Kidney (tissue), 13 donors: ENCODE measurements at regions not wholly inside any gene's neighbourhood (a gene's known extent, or its start where the extent isn't known, plus 50 kb on each side); places are given as distances from the start of the nearest gene placed in this dataset.

Experiments
- DNase-seq, 5 donors: peaks; one replicate each; pipeline ENCODE4 v3.0.0-alpha.2; 2013 to 2020
- FAIRE-seq: peaks from 2 replicates; lab custom pipeline; 2012; peaks lifted over from hg19 to GRCh38; lab: Jason Lieb, UNC
- H3K27ac ChIP-seq, 2 donors: one replicate each; pipeline ENCODE4 v1.7.0; 2013; ENCODE audit warnings: low read depth in 2 of 2, low read length in 2 of 2, inconsistent platforms in 1 of 2
- H3K27me3 ChIP-seq: one replicate; pipeline ENCODE4 v1.7.1; 2013; ENCODE audit warnings: low read length, inconsistent platforms; ENCODE audit not compliant: control insufficient read depth, insufficient read depth
- H3K36me3 ChIP-seq, 3 donors: one replicate each; pipeline versions ENCODE4 v1.7.0 to v1.7.1; 2013; ENCODE audit warnings: low read length in 3 of 3, control low read depth in 1 of 3, inconsistent platforms in 1 of 3; ENCODE audit not compliant: insufficient read depth in 3 of 3, control insufficient read depth in 2 of 3
- H3K4me1 ChIP-seq, 3 donors: one replicate each; pipeline versions ENCODE4 v1.7.0 to v1.7.1; 2013; ENCODE audit warnings: low read length in 3 of 3, inconsistent platforms in 1 of 3, low read depth in 1 of 3; ENCODE audit not compliant: control insufficient read depth in 2 of 3, insufficient read depth in 2 of 3
- H3K4me3 ChIP-seq, 3 donors: one replicate each; pipeline versions ENCODE4 v1.7.0 to v1.8.1; 2013; ENCODE audit warnings: low read length in 3 of 3, control low read depth in 1 of 3, inconsistent platforms in 1 of 3
- H3K9ac ChIP-seq, 3 donors: one replicate each; pipeline versions ENCODE4 v1.7.0 to v1.7.1; 2013; ENCODE audit warnings: low read length in 3 of 3, control low read depth in 1 of 3, inconsistent platforms in 1 of 3
- H3K9me3 ChIP-seq, 3 donors: one replicate each; pipeline versions ENCODE4 v1.7.0 to v1.7.1; 2013; ENCODE audit warnings: low read length in 3 of 3, control low read depth in 1 of 3, inconsistent platforms in 1 of 3; ENCODE audit not compliant: control insufficient read depth in 2 of 3, insufficient read depth in 1 of 3
- intact Hi-C: fragments of 100-400 bp; cut with DNase I; formaldehyde crosslinking; loops from one replicate; pipeline ENCODE4 v1.11.1; 2022
- TF ChIP-seq, protein P1 (sequence below): IDR thresholded peaks from 3 replicates; pipeline ENCODE4 v1.5.1; 2012; ENCODE audit warnings: mild to moderate bottlenecking, moderate library complexity, borderline replicate concordance; ENCODE audit not compliant: insufficient read depth; ENCODE audit errors: extremely low read depth
- donor health status: control.
- donor health status: control.
- donor health status: control.
- donor health status: control.
- donor health status: control.
- donor health status: DM: yes; HTN: yes; CAD: no.
- donor health status: Normal renal cell carcinoma (clear cell type).

DNA sequence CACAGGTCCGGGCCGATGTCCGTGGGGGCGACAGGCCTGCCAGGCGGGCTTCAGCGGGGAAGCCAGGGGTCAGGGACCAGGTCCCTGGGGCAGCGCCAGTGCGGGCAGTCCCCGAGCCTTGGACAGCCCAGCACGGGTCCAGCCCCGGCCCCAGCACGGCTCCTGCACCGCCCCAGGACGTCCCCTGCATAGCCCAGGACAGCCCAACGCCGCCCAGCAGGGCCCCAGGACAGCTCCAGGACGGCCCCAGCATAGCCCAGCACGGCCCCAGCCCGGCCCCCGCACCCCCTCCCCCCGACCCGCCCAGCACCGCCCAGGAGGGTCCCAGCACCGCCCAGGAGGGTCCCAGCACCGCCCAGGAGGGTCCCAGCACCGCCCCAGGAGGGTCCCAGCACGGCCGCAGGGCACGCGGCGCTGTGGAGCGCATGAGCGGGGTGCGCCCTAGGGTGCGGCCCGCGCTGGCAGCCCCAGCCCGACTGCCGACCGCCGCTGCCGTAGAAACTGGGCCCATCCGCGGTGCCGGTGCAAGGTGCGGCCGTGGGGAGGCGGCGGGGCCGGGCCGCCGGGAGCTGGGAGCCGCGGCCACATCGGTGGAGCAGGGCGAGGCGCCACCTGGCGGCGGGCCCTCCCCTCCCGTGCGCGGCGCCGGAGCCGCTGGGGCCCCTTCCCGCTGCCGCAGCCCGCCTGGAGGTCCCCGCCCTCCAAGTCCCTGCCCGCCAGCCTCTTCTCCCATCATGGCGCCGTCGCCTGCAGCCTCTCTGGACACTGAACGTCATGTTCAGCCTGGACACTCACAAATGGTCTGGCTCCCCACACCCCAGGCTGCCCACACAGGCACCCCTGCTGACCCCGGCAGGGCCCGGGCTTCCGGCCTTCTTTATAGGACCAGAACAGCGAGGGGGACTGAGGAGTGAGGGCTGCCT lies 106.8 kb upstream of the NKX1-1 start:
- Histone ChIP-seq H3K27ac (no peak overlapping the region), H3K27me3 (peaks cover 29% of the 10 kb centered on the region), H3K9me3 (peaks cover 0 to 5% (median 0%) of the 10 kb centered on the region in 3 donors), H3K36me3 (no peaks in the 10 kb centered on the region), H3K9ac (no peak overlapping the region), H3K4me1 (peaks cover 0 to 3% (median 0%) of the 10 kb centered on the region in 3 donors), H3K4me3 (no peak overlapping the region)
- no peak for FAIRE-seq
- TF ChIP-seq, protein P1, sequence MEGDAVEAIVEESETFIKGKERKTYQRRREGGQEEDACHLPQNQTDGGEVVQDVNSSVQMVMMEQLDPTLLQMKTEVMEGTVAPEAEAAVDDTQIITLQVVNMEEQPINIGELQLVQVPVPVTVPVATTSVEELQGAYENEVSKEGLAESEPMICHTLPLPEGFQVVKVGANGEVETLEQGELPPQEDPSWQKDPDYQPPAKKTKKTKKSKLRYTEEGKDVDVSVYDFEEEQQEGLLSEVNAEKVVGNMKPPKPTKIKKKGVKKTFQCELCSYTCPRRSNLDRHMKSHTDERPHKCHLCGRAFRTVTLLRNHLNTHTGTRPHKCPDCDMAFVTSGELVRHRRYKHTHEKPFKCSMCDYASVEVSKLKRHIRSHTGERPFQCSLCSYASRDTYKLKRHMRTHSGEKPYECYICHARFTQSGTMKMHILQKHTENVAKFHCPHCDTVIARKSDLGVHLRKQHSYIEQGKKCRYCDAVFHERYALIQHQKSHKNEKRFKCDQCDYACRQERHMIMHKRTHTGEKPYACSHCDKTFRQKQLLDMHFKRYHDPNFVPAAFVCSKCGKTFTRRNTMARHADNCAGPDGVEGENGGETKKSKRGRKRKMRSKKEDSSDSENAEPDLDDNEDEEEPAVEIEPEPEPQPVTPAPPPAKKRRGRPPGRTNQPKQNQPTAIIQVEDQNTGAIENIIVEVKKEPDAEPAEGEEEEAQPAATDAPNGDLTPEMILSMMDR = peak; percentile 46
- peak in 4 of 5 donors; percentile 41 to 73 (median 60) for DNase-seq
- intact Hi-C loops = no loop called here

DNA sequence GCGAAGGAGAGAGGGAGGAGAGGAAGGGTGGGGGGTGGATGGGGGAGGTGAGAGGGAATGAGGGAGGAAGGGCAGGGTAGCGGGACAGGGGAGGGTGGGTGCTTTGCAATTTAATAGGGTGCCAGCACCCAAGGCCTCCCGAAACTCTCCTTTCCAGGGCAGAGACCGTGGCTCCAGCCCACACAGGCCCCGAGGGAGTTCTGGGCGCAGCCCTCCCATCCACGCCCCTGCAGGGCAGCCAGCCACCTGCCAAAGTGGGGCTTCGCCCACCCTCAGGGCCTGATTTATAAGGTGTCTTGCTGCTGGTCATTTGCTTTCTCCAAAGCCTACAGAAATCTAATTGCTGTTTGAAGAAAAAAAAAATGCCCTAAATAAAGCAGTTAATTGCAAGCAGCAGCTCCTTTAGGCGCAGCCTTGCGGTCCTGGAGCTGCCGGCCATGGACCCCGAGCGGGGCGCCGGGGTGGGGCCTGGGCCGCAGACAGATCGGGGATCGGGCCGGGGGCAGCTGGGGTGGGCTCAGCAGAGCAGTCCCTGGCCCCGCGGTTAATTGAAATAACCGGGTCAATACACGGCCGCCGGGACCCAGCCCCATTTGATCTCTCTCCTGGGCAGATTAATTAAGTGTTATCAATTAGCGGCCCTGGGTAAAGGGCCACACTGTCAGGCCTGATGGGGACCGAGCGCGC lies 106.0 kb upstream of the NKX1-1 start:
- FAIRE-seq (no peak), DNase-seq (peak in 4 of 5 donors; percentile 31 to 46 (median 39))
- Histone ChIP-seq H3K27me3 (peaks cover 25% of the 10 kb centered on the region), H3K27ac (no peak overlapping the region), H3K4me3 (no peak overlapping the region), H3K4me1 (peaks cover 0 to 3% (median 0%) of the 10 kb centered on the region in 3 donors), H3K9ac (no peak overlapping the region), H3K9me3 (peaks cover 0 to 5% (median 0%) of the 10 kb centered on the region in 3 donors), H3K36me3 (no peaks in the 10 kb centered on the region)
- TF ChIP-seq, protein P1 = no peak
- intact Hi-C loops = no loop called here

GRCh38 chr4:1511441-1512041 lies 105.3 kb upstream of the NKX1-1 start:
- intact Hi-C loops = no loop called here
- H3K4me1 ChIP-seq = peaks cover 0 to 3% (median 0%) of the 10 kb centered on the region in 3 donors
- TF ChIP-seq, protein P1 = no peak
- DNase-seq = peak in 4 of 5 donors; percentile 41 to 74 (median 50)
- no peak overlapping the region for H3K27ac ChIP-seq
- FAIRE-seq = no peak
- peaks cover 25% of the 10 kb centered on the region for H3K27me3 ChIP-seq
- peaks cover 0 to 5% (median 0%) of the 10 kb centered on the region in 3 donors for H3K9me3 ChIP-seq
- H3K36me3 ChIP-seq = no peaks in the 10 kb centered on the region
- no peak overlapping the region for H3K4me3 ChIP-seq
- H3K9ac ChIP-seq = no peak overlapping the region
